ENCODE measurements at regions not wholly inside any gene's neighbourhood (a gene's known extent, or its start where the extent isn't known, plus 50 kb on each side); places are given as distances from the start of the nearest gene placed in this dataset.

GRCh38 chr2:63723709-63724108, 118.0 kb upstream of the UGP2 start:
- TF ChIP-seq CTCF (IDR thresholded peaks at IDR 0.05), result no peak
- TF ChIP-seq POLR2A (IDR thresholded peaks at IDR 0.05), result no peak
